GM12891 (cell line): ENCODE measurements at regions not wholly inside any gene's neighbourhood (a gene's known extent, or its start where the extent isn't known, plus 50 kb on each side); places are given as distances from the start of the nearest gene placed in this dataset.

Experiments
- DNase-seq: peaks from one replicate; pipeline ENCODE4 v3.0.0; 2011; ENCODE audit warnings: low spot score; ENCODE audit not compliant: insufficient read length
- FAIRE-seq: peaks from 2 replicates; lab custom pipeline; 2011; peaks lifted over from hg19 to GRCh38; lab: Jason Lieb, UNC
- PAX5 ChIP-seq: IDR thresholded peaks from 2 replicates; pipeline ENCODE4 v1.6.1; 2011; ENCODE audit warnings: low read length, moderate library complexity, mild to moderate bottlenecking; ENCODE audit not compliant: insufficient read depth, severe bottlenecking
- POLR2A ChIP-seq: IDR thresholded peaks from 2 replicates; pipeline ENCODE4 v1.6.1; 2011; ENCODE audit warnings: low read depth, low read length, control low read depth
- POLR2AphosphoS5 ChIP-seq: IDR thresholded peaks from 2 replicates; pipeline ENCODE4 v1.6.1; 2011; ENCODE audit warnings: low read depth, low read length, control low read depth
- POU2F2 ChIP-seq: IDR thresholded peaks from 2 replicates; pipeline ENCODE4 v1.6.1; 2011; ENCODE audit warnings: low read depth, mild to moderate bottlenecking, control low read depth, low read length, moderate library complexity
- SPI1 ChIP-seq: IDR thresholded peaks from 2 replicates; pipeline ENCODE4 v1.6.1; 2011; ENCODE audit warnings: low read depth, low read length, control low read depth
- TAF1 ChIP-seq: IDR thresholded peaks from 2 replicates; pipeline ENCODE4 v1.6.1; 2011; ENCODE audit warnings: low read depth, low read length, control low read depth

GRCh38 chr7:24135003-24135817 lies 148.8 kb upstream of the NPY start:
- TF ChIP-seq SPI1 (no peak), PAX5 (no peak), TAF1 (no peak), POLR2A (no peak), POU2F2 (no peak), POLR2AphosphoS5 (no peak)
- no peak for DNase-seq
- no peak for FAIRE-seq

- no peak for FAIRE-seq
- no peak for DNase-seq
- TF ChIP-seq POLR2AphosphoS5 (no peak), POU2F2 (no peak), SPI1 (no peak), POLR2A (no peak), TAF1 (no peak), PAX5 (no peak)
Observed at GRCh38 chr7:24137338-24137737, 146.7 kb upstream of the NPY start.

- no peak for FAIRE-seq
- no peak for TF ChIP-seq PAX5
- TF ChIP-seq TAF1: no peak
- no peak for TF ChIP-seq POLR2A
- no peak for TF ChIP-seq SPI1
- TF ChIP-seq POU2F2: no peak
- TF ChIP-seq POLR2AphosphoS5: no peak
Observed at GRCh38 chr7:24138343-24138742, 145.6 kb upstream of the NPY start.

GRCh38 chr7:24140001-24140400 lies 144.0 kb upstream of the NPY start:
- FAIRE-seq: no peak
- no peak for DNase-seq
- TF ChIP-seq POLR2AphosphoS5 (no peak), PAX5 (no peak), TAF1 (no peak), SPI1 (no peak), POLR2A (no peak), POU2F2 (no peak)

More at GRCh38 chr7:24138343-24138742, 145.6 kb upstream of the NPY start:
- no peak for DNase-seq

- DNase-seq: no peak
- TF ChIP-seq TAF1 (no peak), POLR2A (no peak), PAX5 (no peak), POLR2AphosphoS5 (no peak), POU2F2 (no peak), SPI1 (no peak)
- no peak for FAIRE-seq
Observed at GRCh38 chr7:24141874-24142509, 142.0 kb upstream of the NPY start.

- no peak for FAIRE-seq
- TF ChIP-seq POLR2AphosphoS5: no peak
- no peak for TF ChIP-seq TAF1
- no peak for TF ChIP-seq POLR2A
- TF ChIP-seq SPI1: no peak
- no peak for TF ChIP-seq POU2F2
- no peak for TF ChIP-seq PAX5
- DNase-seq: no peak
Observed at GRCh38 chr7:24143547-24143946, 140.4 kb upstream of the NPY start.

- FAIRE-seq (no peak), DNase-seq (no peak)
- TF ChIP-seq POU2F2 (no peak), TAF1 (no peak), SPI1 (no peak), POLR2A (no peak), PAX5 (no peak), POLR2AphosphoS5 (no peak)
Observed at GRCh38 chr7:24151944-24152343, 132.0 kb upstream of the NPY start.

GRCh38 chr7:24152356-24152755 lies 131.6 kb upstream of the NPY start:
- no peak for DNase-seq
- TF ChIP-seq SPI1 (no peak), TAF1 (no peak), POU2F2 (no peak), POLR2A (no peak), PAX5 (no peak)
- no peak for FAIRE-seq

- FAIRE-seq: no peak
- no peak for DNase-seq
- no peak for TF ChIP-seq PAX5
- no peak for TF ChIP-seq SPI1
- no peak for TF ChIP-seq POLR2A
Observed at GRCh38 chr7:24152877-24153472, 131.0 kb upstream of the NPY start.
